ENCODE measurements at regions not wholly inside any gene's neighbourhood (a gene's known extent, or its start where the extent isn't known, plus 50 kb on each side); places are given as distances from the start of the nearest gene placed in this dataset.

- Histone ChIP-seq H2AFZ (ENCODE audit: low read length) (no peak overlapping the region), H3K79me2 (ENCODE audit: insufficient read depth, low read length) (no peaks in the 10 kb centered on the region), H3K4me1 (ENCODE audit: insufficient read depth, low read length, severe bottlenecking) (no peaks in the 10 kb centered on the region), H3K9me3 (ENCODE audit: low read length) (no peaks in the 10 kb centered on the region), H3K9me2 (ENCODE audit: low read depth, low read length) (no peaks in the 10 kb centered on the region), H3K27ac (ENCODE audit: low read depth, low read length, poor library complexity, severe bottlenecking) (no peak overlapping the region), H4K20me1 (ENCODE audit: insufficient read depth, low read length) (no peaks in the 10 kb centered on the region), H3K27me3 (ENCODE audit: insufficient read depth, low read length) (no peaks in the 10 kb centered on the region), H3K4me2 (ENCODE audit: low read length) (no peak overlapping the region), H3K9ac (ENCODE audit: low read length) (no peak overlapping the region), H3K36me3 (ENCODE audit: insufficient read depth, low read length) (no peaks in the 10 kb centered on the region), H3K4me3 (ENCODE audit: low read depth, low read length, poor library complexity, severe bottlenecking) (no peak overlapping the region), H3F3A (ENCODE audit: insufficient read depth, low read length) (no peaks in the 10 kb centered on the region)
- TF ChIP-seq CTCF (IDR thresholded peaks at IDR 0.05; ENCODE audit: low read length) (no peak), EZH2 (IDR thresholded peaks at IDR 0.05; ENCODE audit: borderline replicate concordance, low read length) (no peak)
Measured at GRCh38 chr9:13863112-13863511, 450.8 kb downstream of the NFIB start.

GRCh38 chr9:13862654-13863053 is 451.3 kb downstream of the NFIB start:
- Histone ChIP-seq H3K36me3 (ENCODE audit: insufficient read depth, low read length) (no peaks in the 10 kb centered on the region), H3K4me1 (ENCODE audit: insufficient read depth, low read length, severe bottlenecking) (no peaks in the 10 kb centered on the region), H3K79me2 (ENCODE audit: insufficient read depth, low read length) (no peaks in the 10 kb centered on the region), H3K4me3 (ENCODE audit: low read depth, low read length, poor library complexity, severe bottlenecking) (no peak overlapping the region), H3K4me2 (ENCODE audit: low read length) (no peak overlapping the region), H3K9ac (ENCODE audit: low read length) (no peak overlapping the region), H4K20me1 (ENCODE audit: insufficient read depth, low read length) (no peaks in the 10 kb centered on the region), H2AFZ (ENCODE audit: low read length) (no peak overlapping the region), H3K9me3 (ENCODE audit: low read length) (no peaks in the 10 kb centered on the region), H3K27me3 (ENCODE audit: insufficient read depth, low read length) (no peaks in the 10 kb centered on the region), H3K27ac (ENCODE audit: low read depth, low read length, poor library complexity, severe bottlenecking) (no peak overlapping the region), H3K9me2 (ENCODE audit: low read depth, low read length) (no peaks in the 10 kb centered on the region), H3F3A (ENCODE audit: insufficient read depth, low read length) (no peaks in the 10 kb centered on the region)
- TF ChIP-seq CTCF (IDR thresholded peaks at IDR 0.05; ENCODE audit: low read length), result no peak
- TF ChIP-seq EZH2 (IDR thresholded peaks at IDR 0.05; ENCODE audit: borderline replicate concordance, low read length), result no peak

- Histone ChIP-seq H3K27me3 (ENCODE audit: insufficient read depth, low read length) (no peaks in the 10 kb centered on the region), H3K4me3 (ENCODE audit: low read depth, low read length, poor library complexity, severe bottlenecking) (no peak overlapping the region), H3K4me2 (ENCODE audit: low read length) (no peak overlapping the region), H4K20me1 (ENCODE audit: insufficient read depth, low read length) (no peaks in the 10 kb centered on the region), H3K79me2 (ENCODE audit: insufficient read depth, low read length) (no peaks in the 10 kb centered on the region), H3K9me2 (ENCODE audit: low read depth, low read length) (no peaks in the 10 kb centered on the region), H3K9me3 (ENCODE audit: low read length) (no peaks in the 10 kb centered on the region), H2AFZ (ENCODE audit: low read length) (no peak overlapping the region), H3K9ac (ENCODE audit: low read length) (no peak overlapping the region), H3F3A (ENCODE audit: insufficient read depth, low read length) (no peaks in the 10 kb centered on the region), H3K36me3 (ENCODE audit: insufficient read depth, low read length) (no peaks in the 10 kb centered on the region), H3K27ac (ENCODE audit: low read depth, low read length, poor library complexity, severe bottlenecking) (no peak overlapping the region), H3K4me1 (ENCODE audit: insufficient read depth, low read length, severe bottlenecking) (no peaks in the 10 kb centered on the region)
- TF ChIP-seq EZH2 (IDR thresholded peaks at IDR 0.05; ENCODE audit: borderline replicate concordance, low read length) (no peak), CTCF (IDR thresholded peaks at IDR 0.05; ENCODE audit: low read length) (no peak)
Measured at GRCh38 chr9:13860946-13861640, 452.8 kb downstream of the NFIB start.
